WERI-Rb-1 (cell line): ENCODE measurements at regions not wholly inside any gene's neighbourhood (a gene's known extent, or its start where the extent isn't known, plus 50 kb on each side); places are given as distances from the start of the nearest gene placed in this dataset.
A peak's percentile ranks its signal among the peaks of the same experiment; 100 is the strongest.

ENCODE experiments used
- DNase-seq: peaks from one replicate; pipeline ENCODE4 v3.0.0-alpha.2; 2020
- H3K27ac ChIP-seq: fragments of 250-450 bp; sonication (Bioruptor Pico); 2 replicates; pipeline ENCODE4 v1.5.1; 2020; ENCODE audit warnings: mild to moderate bottlenecking, moderate library complexity
- H3K27me3 ChIP-seq: fragments of 250-450 bp; sonication (Bioruptor Pico); 2 replicates; pipeline ENCODE4 v1.5.1; 2021; ENCODE audit warnings: mild to moderate bottlenecking, low read depth, moderate library complexity; ENCODE audit not compliant: insufficient read depth, severe bottlenecking
- H3K36me3 ChIP-seq: fragments of 250-450 bp; sonication (Bioruptor Pico); 2 replicates; pipeline ENCODE4 v1.5.1; 2020; ENCODE audit warnings: mild to moderate bottlenecking, moderate library complexity
- H3K4me3 ChIP-seq: 2 replicates; pipeline ENCODE4 v1.5.1; 2011; ENCODE audit warnings: low read depth, mild to moderate bottlenecking, control low read depth, low read length
- H3K9me3 ChIP-seq: fragments of 250-450 bp; sonication (Bioruptor Pico); 2 replicates; pipeline ENCODE4 v1.5.1; 2021; ENCODE audit warnings: mild to moderate bottlenecking, moderate library complexity; ENCODE audit not compliant: severe bottlenecking
- TF ChIP-seq, protein P1 (sequence below): IDR thresholded peaks from 2 replicates; pipeline ENCODE4 v1.5.1; 2011; ENCODE audit warnings: low read depth, mild to moderate bottlenecking, control low read depth, inconsistent platforms, low read length

DNA sequence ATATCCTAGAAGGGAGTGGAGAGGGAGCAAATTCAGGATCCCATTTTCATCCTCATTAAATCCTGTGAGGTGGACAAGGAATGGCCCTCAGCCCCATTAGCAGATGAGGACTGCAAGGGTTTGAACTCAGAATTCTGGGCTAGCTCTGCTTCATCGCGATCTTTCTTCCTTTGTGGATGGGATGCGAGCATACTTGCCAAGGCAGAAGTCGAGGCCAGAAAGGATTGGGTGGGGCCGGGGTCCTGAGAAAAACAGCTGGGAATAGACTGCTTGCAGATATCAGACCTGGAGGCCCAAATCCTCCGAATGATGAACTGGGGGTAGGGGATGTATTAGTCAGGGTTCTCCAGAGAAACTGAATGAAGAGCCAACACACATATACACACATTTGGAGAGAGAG, 179.0 kb downstream of the CHST1 start:
- TF ChIP-seq, protein P1, sequence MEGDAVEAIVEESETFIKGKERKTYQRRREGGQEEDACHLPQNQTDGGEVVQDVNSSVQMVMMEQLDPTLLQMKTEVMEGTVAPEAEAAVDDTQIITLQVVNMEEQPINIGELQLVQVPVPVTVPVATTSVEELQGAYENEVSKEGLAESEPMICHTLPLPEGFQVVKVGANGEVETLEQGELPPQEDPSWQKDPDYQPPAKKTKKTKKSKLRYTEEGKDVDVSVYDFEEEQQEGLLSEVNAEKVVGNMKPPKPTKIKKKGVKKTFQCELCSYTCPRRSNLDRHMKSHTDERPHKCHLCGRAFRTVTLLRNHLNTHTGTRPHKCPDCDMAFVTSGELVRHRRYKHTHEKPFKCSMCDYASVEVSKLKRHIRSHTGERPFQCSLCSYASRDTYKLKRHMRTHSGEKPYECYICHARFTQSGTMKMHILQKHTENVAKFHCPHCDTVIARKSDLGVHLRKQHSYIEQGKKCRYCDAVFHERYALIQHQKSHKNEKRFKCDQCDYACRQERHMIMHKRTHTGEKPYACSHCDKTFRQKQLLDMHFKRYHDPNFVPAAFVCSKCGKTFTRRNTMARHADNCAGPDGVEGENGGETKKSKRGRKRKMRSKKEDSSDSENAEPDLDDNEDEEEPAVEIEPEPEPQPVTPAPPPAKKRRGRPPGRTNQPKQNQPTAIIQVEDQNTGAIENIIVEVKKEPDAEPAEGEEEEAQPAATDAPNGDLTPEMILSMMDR = no peak

DNA sequence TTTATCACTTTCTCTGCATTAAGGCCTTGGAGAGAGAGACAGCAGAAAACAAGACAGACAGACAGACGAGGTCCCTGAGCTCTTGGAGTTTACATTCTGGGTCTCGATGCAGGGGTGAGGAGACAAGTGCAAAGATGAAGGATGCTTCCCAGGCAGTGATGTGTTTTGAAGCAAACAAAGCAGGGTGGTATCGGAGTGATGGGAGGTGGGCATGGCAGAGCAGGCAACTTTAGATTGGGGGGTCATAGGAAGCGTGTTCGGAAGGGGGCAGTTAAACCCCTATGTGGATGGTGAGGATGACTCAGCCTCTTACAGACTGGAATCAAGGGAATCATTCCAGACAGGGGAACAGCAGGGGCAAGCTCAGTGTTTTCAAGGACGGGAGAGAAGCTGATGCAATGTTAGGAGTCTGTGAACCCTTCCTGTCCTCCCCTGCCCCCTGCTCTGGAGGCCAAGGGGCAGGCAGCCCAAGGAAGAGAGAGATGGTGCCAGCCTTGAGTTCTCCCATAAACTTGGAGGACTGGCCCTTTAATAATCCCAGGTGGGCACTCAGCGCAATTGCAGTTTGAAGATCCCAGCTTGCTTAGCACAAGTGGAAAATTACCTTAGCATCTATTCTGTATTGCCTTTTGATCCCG, 180.2 kb downstream of the CHST1 start:
- TF ChIP-seq, protein P1 = no peak
- H3K9me3 ChIP-seq = no peaks in the 10 kb centered on the region

More for the DNA sequence above, 179.0 kb downstream of the CHST1 start:
- no peak overlapping the region for H3K27ac ChIP-seq
- DNase-seq = no peak
- H3K9me3 ChIP-seq = no peaks in the 10 kb centered on the region
- H3K27me3 ChIP-seq = no peaks in the 10 kb centered on the region
- H3K36me3 ChIP-seq = no peaks in the 10 kb centered on the region
- H3K4me3 ChIP-seq = no peak overlapping the region

DNA sequence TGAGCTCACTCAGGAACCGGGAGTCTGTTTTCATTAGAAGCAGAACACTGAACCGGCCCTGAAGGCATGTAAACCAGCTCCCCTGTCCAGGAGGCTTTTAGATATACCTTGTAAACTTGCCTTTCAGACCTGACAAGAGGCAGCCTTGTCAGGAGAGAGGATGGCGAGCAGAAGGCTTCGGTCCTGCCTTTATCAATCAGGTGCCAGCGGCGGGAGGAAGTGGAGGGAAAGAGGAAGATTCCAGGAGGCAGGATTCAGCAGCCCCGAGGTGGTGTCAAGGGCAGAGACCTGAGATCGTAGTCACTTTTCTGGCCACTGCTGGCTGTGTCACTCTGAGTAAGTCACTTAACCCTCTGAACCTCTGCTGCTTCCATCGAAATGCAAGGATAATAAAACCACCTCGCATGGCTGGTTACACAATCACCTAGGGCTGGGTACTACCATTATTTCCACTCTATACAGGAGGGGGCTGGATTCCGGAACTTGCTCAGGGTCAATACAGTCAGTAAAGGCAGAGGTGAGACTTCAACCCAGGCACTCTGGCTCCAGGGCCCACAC, 181.0 kb downstream of the CHST1 start:
- no peaks in the 10 kb centered on the region for H3K9me3 ChIP-seq
- no peak overlapping the region for H3K4me3 ChIP-seq
- TF ChIP-seq, protein P1 = no peak
- DNase-seq = no peak
- no peaks in the 10 kb centered on the region for H3K36me3 ChIP-seq
- no peaks in the 10 kb centered on the region for H3K27me3 ChIP-seq
- no peak overlapping the region for H3K27ac ChIP-seq

More for the DNA sequence above, 180.2 kb downstream of the CHST1 start:
- Histone ChIP-seq H3K4me3 (no peak overlapping the region), H3K27ac (no peak overlapping the region), H3K27me3 (no peaks in the 10 kb centered on the region), H3K36me3 (no peaks in the 10 kb centered on the region)
- no peak for DNase-seq

DNA sequence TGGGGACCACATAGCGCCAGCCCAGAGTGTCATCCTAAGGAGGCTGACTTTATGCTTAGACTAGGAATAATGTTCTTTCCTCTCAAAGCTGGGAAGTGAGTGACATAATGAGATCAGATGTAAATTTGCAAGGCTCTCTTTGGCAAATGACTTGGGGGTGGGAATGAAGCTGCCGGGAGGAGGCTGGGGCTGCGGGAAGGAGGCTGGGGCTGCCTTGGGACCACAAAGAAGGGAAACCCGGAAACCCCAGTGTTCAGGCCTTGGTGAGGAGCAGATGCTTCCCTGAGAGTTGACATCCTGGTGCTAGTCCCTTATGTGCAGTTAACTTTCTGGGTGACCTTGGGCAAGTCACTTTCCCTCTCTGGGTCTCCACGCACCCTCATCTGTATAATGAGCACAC, 182.0 kb downstream of the CHST1 start:
- no peaks in the 10 kb centered on the region for H3K36me3 ChIP-seq
- no peak overlapping the region for H3K27ac ChIP-seq
- TF ChIP-seq, protein P1 = no peak
- H3K4me3 ChIP-seq = no peak overlapping the region
- DNase-seq = no peak
- no peaks in the 10 kb centered on the region for H3K9me3 ChIP-seq
- H3K27me3 ChIP-seq = no peaks in the 10 kb centered on the region

DNA sequence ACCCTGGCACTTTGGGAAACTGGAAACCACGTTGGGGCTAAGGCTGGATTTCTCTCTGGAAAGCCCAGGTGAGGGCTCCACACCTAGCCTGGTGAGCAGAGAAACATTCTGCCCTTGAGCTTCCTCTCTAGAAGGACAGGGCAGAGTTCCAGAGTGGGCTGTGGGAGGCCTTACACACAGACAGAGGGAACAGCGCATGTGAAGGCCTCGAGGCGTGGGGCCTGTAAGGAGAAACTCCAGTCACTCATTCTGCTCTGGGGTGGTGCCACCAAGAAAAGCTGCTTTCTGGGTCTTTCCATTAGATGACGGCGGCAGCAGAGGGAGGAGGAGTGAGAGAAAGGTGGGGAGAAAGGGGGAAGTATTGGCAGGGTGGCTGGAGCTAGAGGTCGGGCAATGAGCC, 183.1 kb downstream of the CHST1 start:
- TF ChIP-seq, protein P1 = no peak
- Histone ChIP-seq H3K9me3 (no peaks in the 10 kb centered on the region), H3K27ac (no peak overlapping the region), H3K27me3 (no peaks in the 10 kb centered on the region), H3K4me3 (no peak overlapping the region), H3K36me3 (no peaks in the 10 kb centered on the region)
- no peak for DNase-seq

DNA sequence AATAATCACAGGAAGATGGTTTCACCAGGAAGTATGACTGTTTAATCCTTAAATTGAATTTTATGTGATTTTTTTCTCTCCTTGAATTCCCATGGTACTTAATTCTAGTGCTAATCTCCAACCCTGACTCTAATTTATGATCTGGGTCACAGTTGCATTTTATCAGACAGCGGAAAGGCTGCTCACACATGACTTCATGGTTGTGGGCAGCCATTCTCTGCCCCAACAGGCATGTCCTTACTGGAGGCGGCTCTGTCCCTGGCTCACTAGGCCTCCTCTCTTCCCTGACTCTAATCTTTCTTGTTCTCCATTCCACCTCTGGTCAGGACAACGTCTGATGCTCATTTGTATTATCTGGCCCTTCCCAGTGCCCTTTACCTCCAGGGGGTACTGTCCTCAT, 184.4 kb downstream of the CHST1 start:
- TF ChIP-seq, protein P1 = no peak
- no peaks in the 10 kb centered on the region for H3K27me3 ChIP-seq
- no peak overlapping the region for H3K4me3 ChIP-seq

More for the DNA sequence above, 184.4 kb downstream of the CHST1 start:
- H3K36me3 ChIP-seq = no peaks in the 10 kb centered on the region
- no peak for DNase-seq
- H3K9me3 ChIP-seq = no peaks in the 10 kb centered on the region
- H3K27ac ChIP-seq = peak overlapping the region; percentile 56; the same call in 1 of the 2 replicates
